Right lobe of liver (tissue), 6 donors: ENCODE measurements at regions not wholly inside any gene's neighbourhood (a gene's known extent, or its start where the extent isn't known, plus 50 kb on each side); places are given as distances from the start of the nearest gene placed in this dataset.

ENCODE experiments used
- ATAC-seq, 4 donors: fragments of 200-7000 bp; cut with Tn5 transposase; one replicate each; pipeline ENCODE4 v1.9.1; 2020; ENCODE audit warnings: mild to moderate bottlenecking in 4 of 4, moderate library complexity in 4 of 4
- DNase-seq, 3 donors: peaks; one replicate each; pipeline ENCODE4 v3.0.0-alpha.2; 2020
- H3K27ac ChIP-seq, 3 donors: fragments of 200-600 bp; one replicate each; pipeline ENCODE4 v1.8.0; 2022
- H3K27me3 ChIP-seq, 2 donors: fragments of 200-600 bp; one replicate each; pipeline ENCODE4 v1.8.0; 2022
- H3K36me3 ChIP-seq, 4 donors: fragments of 200-600 bp; sonication (generic) in 1 of 4; one replicate each; pipeline versions ENCODE4 v1.5.1 to v1.8.0; 2017 to 2022; ENCODE audit warnings: control low read depth in 1 of 4
- H3K4me1 ChIP-seq, 4 donors: fragments of 200-600 bp; sonication (generic) in 1 of 4; one replicate each; pipeline versions ENCODE4 v1.5.1 to v1.8.0; 2017 to 2022; ENCODE audit warnings: control low read depth in 1 of 4
- H3K4me3 ChIP-seq, 3 donors: fragments of 200-600 bp; one replicate each; pipeline ENCODE4 v1.8.0; 2022
- H3K9me3 ChIP-seq, 4 donors: fragments of 200-600 bp; sonication (generic) in 1 of 4; one replicate each; pipeline versions ENCODE4 v1.5.1 to v1.8.0; 2017 to 2022; ENCODE audit warnings: control low read depth in 1 of 4
- POLR2A ChIP-seq: fragments of 450-650 bp; IDR thresholded peaks from one replicate; pipeline ENCODE4 v1.6.1; 2017; ENCODE audit warnings: antibody characterized with exemption, mild to moderate bottlenecking
- WGBS: methylation state at CpG from one replicate; pipeline ENCODE4 v1.1.6; 2018; ENCODE audit warnings: low coverage, low lambda C conversion rate; ENCODE audit not compliant: insufficient coverage; ENCODE audit errors: missing lambda C conversion rate; 5-methylcytosine and 5-hydroxymethylcytosine counted together
- intact Hi-C, 2 donors: fragments of 100-400 bp; cut with DNase I; formaldehyde crosslinking; loops; one replicate each; pipeline versions ENCODE4 v1.11.2 to v1.14.1; 2022
- TF ChIP-seq, protein P1 (sequence below), 4 donors: fragments of 200-600 bp in 3 of 4; fragments of 450-650 bp in 1 of 4; IDR thresholded peaks; one replicate each; pipeline versions ENCODE4 v1.5.1 to v1.8.0; 2016 to 2022; ENCODE audit warnings: antibody characterized with exemption in 4 of 4, mild to moderate bottlenecking in 2 of 4
- donor health status: DM: no; HTN: yes; CAD: no.
- donor health status: DM: no; HTN: no; CAD: no.
- donor health status: DM: no; HTN: no; CAD: no.
- donor health status: DM: no; HTN: yes; CAD: no.
- donor health status: DM: no; HTN: yes; CAD: no.

- WGBS: 62% methylated on average over 1 of the region's 1 CpG
- intact Hi-C loops: no loop called here
- no peaks in the 10 kb centered on the region for H3K27me3 ChIP-seq
- H3K4me3 ChIP-seq: no peak overlapping the region
- ATAC-seq (no peak), DNase-seq (no peak)
- no peaks in the 10 kb centered on the region for H3K9me3 ChIP-seq
- peaks cover 0 to 6% (median 0%) of the 10 kb centered on the region in 4 donors for H3K4me1 ChIP-seq
- H3K27ac ChIP-seq: no peak overlapping the region
- H3K36me3 ChIP-seq: no peaks in the 10 kb centered on the region
- no peak for TF ChIP-seq POLR2A
- TF ChIP-seq, protein P1, sequence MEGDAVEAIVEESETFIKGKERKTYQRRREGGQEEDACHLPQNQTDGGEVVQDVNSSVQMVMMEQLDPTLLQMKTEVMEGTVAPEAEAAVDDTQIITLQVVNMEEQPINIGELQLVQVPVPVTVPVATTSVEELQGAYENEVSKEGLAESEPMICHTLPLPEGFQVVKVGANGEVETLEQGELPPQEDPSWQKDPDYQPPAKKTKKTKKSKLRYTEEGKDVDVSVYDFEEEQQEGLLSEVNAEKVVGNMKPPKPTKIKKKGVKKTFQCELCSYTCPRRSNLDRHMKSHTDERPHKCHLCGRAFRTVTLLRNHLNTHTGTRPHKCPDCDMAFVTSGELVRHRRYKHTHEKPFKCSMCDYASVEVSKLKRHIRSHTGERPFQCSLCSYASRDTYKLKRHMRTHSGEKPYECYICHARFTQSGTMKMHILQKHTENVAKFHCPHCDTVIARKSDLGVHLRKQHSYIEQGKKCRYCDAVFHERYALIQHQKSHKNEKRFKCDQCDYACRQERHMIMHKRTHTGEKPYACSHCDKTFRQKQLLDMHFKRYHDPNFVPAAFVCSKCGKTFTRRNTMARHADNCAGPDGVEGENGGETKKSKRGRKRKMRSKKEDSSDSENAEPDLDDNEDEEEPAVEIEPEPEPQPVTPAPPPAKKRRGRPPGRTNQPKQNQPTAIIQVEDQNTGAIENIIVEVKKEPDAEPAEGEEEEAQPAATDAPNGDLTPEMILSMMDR (IDR thresholded peaks at IDR 0.05): no peak
These were observed 255.6 kb upstream of the NECTIN3 start for GRCh38 chr3:110816008-110816407.

GRCh38 chr3:110821586-110821985 is 250.0 kb upstream of the NECTIN3 start:
- H3K4me1 ChIP-seq: no peaks in the 10 kb centered on the region
- H3K9me3 ChIP-seq: no peaks in the 10 kb centered on the region
- ATAC-seq: no peak
- no peaks in the 10 kb centered on the region for H3K27me3 ChIP-seq
- H3K36me3 ChIP-seq: no peaks in the 10 kb centered on the region
- no peak for DNase-seq
- no peak overlapping the region for H3K27ac ChIP-seq
- no peak overlapping the region for H3K4me3 ChIP-seq
- TF ChIP-seq POLR2A: no peak
- TF ChIP-seq, protein P1 (IDR thresholded peaks at IDR 0.05): no peak
- WGBS: 100% methylated on average over 1 of the region's 1 CpG
- intact Hi-C loops: no loop called here

DNA sequence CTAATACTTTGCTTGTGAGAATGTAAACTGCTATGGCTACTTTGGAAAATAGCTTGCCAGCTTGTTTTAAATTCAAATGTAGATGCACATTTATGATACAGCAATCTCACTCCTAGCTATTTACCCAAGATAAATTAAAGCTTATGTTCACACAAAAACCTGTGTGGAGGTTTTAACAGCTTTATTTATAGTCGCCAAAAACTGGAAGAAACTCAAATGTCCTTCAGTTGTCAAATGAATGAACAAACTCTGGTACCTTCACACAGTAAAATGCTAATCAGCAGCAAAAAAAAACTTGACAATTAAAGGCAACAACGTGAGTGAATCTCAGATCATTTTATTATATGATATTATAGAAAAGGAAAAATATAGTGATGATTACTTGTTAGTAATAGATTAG is 248.6 kb upstream of the NECTIN3 start:
- Histone ChIP-seq H3K36me3 (no peaks in the 10 kb centered on the region), H3K4me3 (no peak overlapping the region), H3K4me1 (no peaks in the 10 kb centered on the region), H3K9me3 (no peaks in the 10 kb centered on the region), H3K27me3 (no peaks in the 10 kb centered on the region), H3K27ac (no peak overlapping the region)
- 45% methylated on average over 2 of the region's 2 CpGs for WGBS
- DNase-seq (no peak), ATAC-seq (no peak)
- TF ChIP-seq, protein P1 (IDR thresholded peaks at IDR 0.05): no peak
- TF ChIP-seq POLR2A: no peak
- intact Hi-C loops: no loop called here

DNA sequence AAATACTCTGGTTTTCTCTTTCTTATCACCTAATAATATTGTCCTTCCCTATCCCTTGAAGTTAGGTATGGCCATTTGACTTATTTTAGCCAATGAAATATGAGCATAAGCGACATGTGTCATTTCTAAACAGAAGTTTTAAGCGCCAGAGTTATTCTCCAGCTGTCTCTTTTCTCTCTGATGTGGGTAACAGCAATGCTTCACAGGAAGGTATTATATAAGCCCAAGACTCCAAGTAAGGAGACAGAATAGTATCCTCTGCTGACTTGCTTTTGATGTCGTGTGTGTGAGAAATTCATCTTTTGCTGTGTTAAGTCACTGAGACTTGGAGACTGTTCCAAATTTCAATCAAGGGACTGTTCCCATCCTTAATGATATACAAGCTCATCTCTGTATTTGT is 224.6 kb upstream of the NECTIN3 start:
- Histone ChIP-seq H3K4me1 (no peaks in the 10 kb centered on the region), H3K36me3 (no peaks in the 10 kb centered on the region), H3K27me3 (no peaks in the 10 kb centered on the region), H3K9me3 (no peaks in the 10 kb centered on the region), H3K27ac (no peak overlapping the region), H3K4me3 (no peak overlapping the region)
- DNase-seq (no peak), ATAC-seq (no peak)
- 45% methylated on average over 3 of the region's 3 CpGs for WGBS
- intact Hi-C loops: no loop called here
- TF ChIP-seq POLR2A: no peak
- TF ChIP-seq, protein P1 (IDR thresholded peaks at IDR 0.05): no peak

GRCh38 chr3:110849064-110849463 is 222.6 kb upstream of the NECTIN3 start:
- Histone ChIP-seq H3K4me3 (no peak overlapping the region), H3K4me1 (no peaks in the 10 kb centered on the region), H3K27ac (no peak overlapping the region), H3K36me3 (no peaks in the 10 kb centered on the region), H3K9me3 (no peaks in the 10 kb centered on the region), H3K27me3 (no peaks in the 10 kb centered on the region)
- ATAC-seq: no peak
- no peak for DNase-seq
- 66% methylated on average over 2 of the region's 2 CpGs for WGBS
- TF ChIP-seq, protein P1 (IDR thresholded peaks at IDR 0.05): no peak
- no peak for TF ChIP-seq POLR2A
- intact Hi-C loops: no loop called here
